NCI-H1048 (cell line): ENCODE measurements at regions not wholly inside any gene's neighbourhood (a gene's known extent, or its start where the extent isn't known, plus 50 kb on each side); places are given as distances from the start of the nearest gene placed in this dataset.

Source experiments
- DNase-seq: peaks from one replicate; lab custom pipeline; 2025; lab: John Stamatoyannopoulos, UW

- peak; percentile 10 for DNase-seq
Observed at GRCh38 chr10:46228563-46229071, 58.2 kb upstream of the ANTXRL start.

GRCh38 chr10:46229144-46229563, 57.6 kb upstream of the ANTXRL start:
- DNase-seq, result no peak

GRCh38 chr10:46230615-46231014, 56.2 kb upstream of the ANTXRL start:
- DNase-seq, result no peak

GRCh38 chr10:46231087-46231486, 55.7 kb upstream of the ANTXRL start:
- no peak for DNase-seq

- DNase-seq, result no peak
Observed at GRCh38 chr10:46232084-46232483, 54.7 kb upstream of the ANTXRL start.

GRCh38 chr10:46232666-46233065, 54.1 kb upstream of the ANTXRL start:
- no peak for DNase-seq

- no peak for DNase-seq
Observed at GRCh38 chr10:46233181-46233580, 53.6 kb upstream of the ANTXRL start.

- DNase-seq, result no peak
Observed at GRCh38 chr10:46234026-46234425, 52.8 kb upstream of the ANTXRL start.

GRCh38 chr10:46234431-46235060, 52.3 kb upstream of the ANTXRL start:
- no peak for DNase-seq

- DNase-seq, result no peak
Observed at GRCh38 chr10:46235705-46236545, 50.9 kb upstream of the ANTXRL start.

GRCh38 chr10:46236546-46236887, 50.3 kb upstream of the ANTXRL start:
- DNase-seq, result no peak

- DNase-seq, result no peak
Observed at GRCh38 chr10:46236941-46237681, 49.7 kb upstream of the ANTXRL start.
